ENCODE measurements at regions not wholly inside any gene's neighbourhood (a gene's known extent, or its start where the extent isn't known, plus 50 kb on each side); places are given as distances from the start of the nearest gene placed in this dataset.

DNA sequence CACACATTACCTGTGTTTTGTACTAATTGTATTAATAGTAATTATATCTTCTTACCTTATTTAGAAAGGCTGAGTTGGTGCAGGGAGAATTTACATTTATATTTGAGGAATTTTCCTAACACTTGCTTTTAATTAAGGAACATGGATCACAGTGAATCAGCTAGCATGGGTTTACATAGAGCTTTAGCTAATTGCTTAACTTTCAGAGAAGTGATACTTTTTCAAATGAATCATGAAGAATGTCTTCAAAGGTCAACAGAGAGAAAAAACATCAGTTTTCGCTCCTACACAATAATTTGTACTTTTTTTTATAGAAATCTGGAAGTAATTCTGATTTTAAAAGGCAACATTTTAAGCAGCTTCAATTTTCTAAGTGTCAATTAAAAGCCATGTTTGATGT, 195.0 kb upstream of the HEY2 start:
- TF ChIP-seq EP300 (IDR thresholded peaks at IDR 0.05; ENCODE audit: borderline replicate concordance in 1 of 2, low read depth in 1 of 2, low read length in 1 of 2) (no peak), YY1 (IDR thresholded peaks at IDR 0.05; ENCODE audit: low read depth) (no peak), GABPA (IDR thresholded peaks at IDR 0.05; ENCODE audit: low read depth) (no peak), FOXM1 (IDR thresholded peaks at IDR 0.05; ENCODE audit: low read depth) (no peak)
- TF ChIP-seq, protein P1, sequence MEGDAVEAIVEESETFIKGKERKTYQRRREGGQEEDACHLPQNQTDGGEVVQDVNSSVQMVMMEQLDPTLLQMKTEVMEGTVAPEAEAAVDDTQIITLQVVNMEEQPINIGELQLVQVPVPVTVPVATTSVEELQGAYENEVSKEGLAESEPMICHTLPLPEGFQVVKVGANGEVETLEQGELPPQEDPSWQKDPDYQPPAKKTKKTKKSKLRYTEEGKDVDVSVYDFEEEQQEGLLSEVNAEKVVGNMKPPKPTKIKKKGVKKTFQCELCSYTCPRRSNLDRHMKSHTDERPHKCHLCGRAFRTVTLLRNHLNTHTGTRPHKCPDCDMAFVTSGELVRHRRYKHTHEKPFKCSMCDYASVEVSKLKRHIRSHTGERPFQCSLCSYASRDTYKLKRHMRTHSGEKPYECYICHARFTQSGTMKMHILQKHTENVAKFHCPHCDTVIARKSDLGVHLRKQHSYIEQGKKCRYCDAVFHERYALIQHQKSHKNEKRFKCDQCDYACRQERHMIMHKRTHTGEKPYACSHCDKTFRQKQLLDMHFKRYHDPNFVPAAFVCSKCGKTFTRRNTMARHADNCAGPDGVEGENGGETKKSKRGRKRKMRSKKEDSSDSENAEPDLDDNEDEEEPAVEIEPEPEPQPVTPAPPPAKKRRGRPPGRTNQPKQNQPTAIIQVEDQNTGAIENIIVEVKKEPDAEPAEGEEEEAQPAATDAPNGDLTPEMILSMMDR (IDR thresholded peaks at IDR 0.05) = no peak
